Esophagus squamous epithelium (tissue), 4 donors: ENCODE measurements at regions not wholly inside any gene's neighbourhood (a gene's known extent, or its start where the extent isn't known, plus 50 kb on each side); places are given as distances from the start of the nearest gene placed in this dataset.

Source experiments
- POLR2A ChIP-seq, 4 donors: fragments of 450-650 bp; IDR thresholded peaks; one replicate each; pipeline ENCODE4 v1.6.1; 2017; ENCODE audit warnings: antibody characterized with exemption in 4 of 4, mild to moderate bottlenecking in 4 of 4, moderate library complexity in 3 of 4
- TF ChIP-seq, protein P1 (sequence below), 6 experiments: fragments of 450-650 bp in 4 of 6; fragments of 200-600 bp in 2 of 6; sonication (generic) in 2 of 6; IDR thresholded peaks; one replicate each; pipeline ENCODE4 v1.5.1; 2016 to 2019; ENCODE audit warnings: antibody characterized with exemption in 6 of 6, mild to moderate bottlenecking in 4 of 6, moderate library complexity in 4 of 6

DNA sequence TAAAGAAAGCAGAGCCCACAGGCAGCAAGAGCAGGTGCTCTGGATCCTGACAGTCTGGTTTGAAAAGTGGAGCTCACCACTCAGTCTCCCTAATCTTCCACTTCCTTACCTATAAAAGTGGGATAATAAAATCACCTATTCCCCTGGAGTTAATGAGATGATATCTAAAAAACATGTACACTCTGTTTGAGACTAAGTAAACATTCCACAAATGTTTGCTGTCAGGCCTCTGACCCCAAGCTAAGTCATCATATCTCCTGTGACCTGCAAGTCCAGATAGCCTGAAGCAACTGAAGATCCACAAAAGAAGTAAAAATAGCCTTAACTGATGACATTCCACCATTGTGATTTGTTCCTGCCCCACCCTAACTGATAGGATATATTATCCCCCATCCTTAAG is 1324.5 kb downstream of the XPNPEP1 start:
- TF ChIP-seq, protein P1, sequence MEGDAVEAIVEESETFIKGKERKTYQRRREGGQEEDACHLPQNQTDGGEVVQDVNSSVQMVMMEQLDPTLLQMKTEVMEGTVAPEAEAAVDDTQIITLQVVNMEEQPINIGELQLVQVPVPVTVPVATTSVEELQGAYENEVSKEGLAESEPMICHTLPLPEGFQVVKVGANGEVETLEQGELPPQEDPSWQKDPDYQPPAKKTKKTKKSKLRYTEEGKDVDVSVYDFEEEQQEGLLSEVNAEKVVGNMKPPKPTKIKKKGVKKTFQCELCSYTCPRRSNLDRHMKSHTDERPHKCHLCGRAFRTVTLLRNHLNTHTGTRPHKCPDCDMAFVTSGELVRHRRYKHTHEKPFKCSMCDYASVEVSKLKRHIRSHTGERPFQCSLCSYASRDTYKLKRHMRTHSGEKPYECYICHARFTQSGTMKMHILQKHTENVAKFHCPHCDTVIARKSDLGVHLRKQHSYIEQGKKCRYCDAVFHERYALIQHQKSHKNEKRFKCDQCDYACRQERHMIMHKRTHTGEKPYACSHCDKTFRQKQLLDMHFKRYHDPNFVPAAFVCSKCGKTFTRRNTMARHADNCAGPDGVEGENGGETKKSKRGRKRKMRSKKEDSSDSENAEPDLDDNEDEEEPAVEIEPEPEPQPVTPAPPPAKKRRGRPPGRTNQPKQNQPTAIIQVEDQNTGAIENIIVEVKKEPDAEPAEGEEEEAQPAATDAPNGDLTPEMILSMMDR (IDR thresholded peaks at IDR 0.05), result no peak
- TF ChIP-seq POLR2A (IDR thresholded peaks at IDR 0.05), result no peak
